SK-N-SH treated with all-trans-retinoic acid at 6 μM for 48 hours (cell line): ENCODE measurements at regions not wholly inside any gene's neighbourhood (a gene's known extent, or its start where the extent isn't known, plus 50 kb on each side); places are given as distances from the start of the nearest gene placed in this dataset.

Experiments used
- ATAC-seq: fragments of 200-7000 bp; cut with Tn5 transposase; 3 replicates; pipeline ENCODE4 v1.9.1; 2020; ENCODE audit warnings: mild to moderate bottlenecking, moderate library complexity
- ARNTL ChIP-seq: fragments of 450-650 bp; formaldehyde crosslinking; IDR thresholded peaks from 2 replicates; pipeline ENCODE4 v1.5.0; 2020; ENCODE audit warnings: low read depth, mild to moderate bottlenecking, moderate library complexity, borderline replicate concordance
- BACH2 ChIP-seq: fragments of 250-450 bp; sonication (Bioruptor Pico); IDR thresholded peaks from 2 replicates; pipeline ENCODE4 v1.9.0; 2021; ENCODE audit warnings: mild to moderate bottlenecking, borderline replicate concordance
- CSDC2 ChIP-seq: fragments of 250-450 bp; sonication (Bioruptor Pico); IDR thresholded peaks from 2 replicates; pipeline ENCODE4 v1.5.0; 2020; ENCODE audit warnings: mild to moderate bottlenecking, moderate library complexity
- CSRNP3 ChIP-seq: fragments of 250-450 bp; sonication (Bioruptor Pico); IDR thresholded peaks from 2 replicates; pipeline ENCODE4 v1.5.1; 2021; ENCODE audit warnings: mild to moderate bottlenecking, moderate library complexity
- ESRRG ChIP-seq: fragments of 250-450 bp; sonication (Bioruptor Pico); IDR thresholded peaks from 2 replicates; pipeline ENCODE4 v1.6.1; 2021; ENCODE audit warnings: mild to moderate bottlenecking
- GLIS3 ChIP-seq: fragments of 250-450 bp; sonication (Bioruptor Pico); IDR thresholded peaks from 2 replicates; pipeline ENCODE4 v1.5.0; 2020; ENCODE audit warnings: mild to moderate bottlenecking, moderate library complexity
- ISL1 ChIP-seq: fragments of 250-450 bp; sonication (Bioruptor Pico); IDR thresholded peaks from 2 replicates; pipeline ENCODE4 v2.1.2; 2022; ENCODE audit warnings: mild to moderate bottlenecking, moderate library complexity
- PATZ1 ChIP-seq: fragments of 250-450 bp; sonication (Bioruptor Pico); IDR thresholded peaks from 2 replicates; pipeline ENCODE4 v1.8.0; 2020; ENCODE audit warnings: mild to moderate bottlenecking, moderate library complexity, borderline replicate concordance
- PPARA ChIP-seq: fragments of 250-450 bp; sonication (Bioruptor Pico); IDR thresholded peaks from 2 replicates; pipeline ENCODE4 v1.5.0; 2020; ENCODE audit warnings: mild to moderate bottlenecking, borderline replicate concordance
- RARB ChIP-seq: fragments of 250-450 bp; sonication (Bioruptor Pico); IDR thresholded peaks from 2 replicates; pipeline ENCODE4 v1.8.0; 2021; ENCODE audit warnings: mild to moderate bottlenecking, moderate library complexity
- SNAI2 ChIP-seq: fragments of 250-450 bp; sonication (Bioruptor Pico); IDR thresholded peaks from 2 replicates; pipeline ENCODE4 v1.5.0; 2020; ENCODE audit warnings: mild to moderate bottlenecking, moderate library complexity
- TCF4 ChIP-seq: fragments of 250-450 bp; sonication (Bioruptor Pico); IDR thresholded peaks from 2 replicates; pipeline ENCODE4 v1.8.0; 2021; ENCODE audit warnings: mild to moderate bottlenecking, moderate library complexity, borderline replicate concordance
- TOX ChIP-seq: fragments of 250-450 bp; sonication (Bioruptor Pico); IDR thresholded peaks from 2 replicates; pipeline ENCODE4 v1.8.0; 2021; ENCODE audit warnings: mild to moderate bottlenecking, moderate library complexity, borderline replicate concordance
- ZC3H10 ChIP-seq: fragments of 250-450 bp; sonication (Bioruptor Pico); IDR thresholded peaks from 2 replicates; pipeline ENCODE4 v1.5.1; 2021; ENCODE audit warnings: mild to moderate bottlenecking, moderate library complexity
- ZFP30 ChIP-seq: fragments of 450-650 bp; formaldehyde crosslinking; IDR thresholded peaks from 2 replicates; pipeline ENCODE4 v1.5.0; 2022; ENCODE audit warnings: mild to moderate bottlenecking, moderate library complexity
- ZNF70 ChIP-seq: fragments of 450-650 bp; formaldehyde crosslinking; IDR thresholded peaks from 2 replicates; pipeline ENCODE4 v1.5.0; 2020; ENCODE audit warnings: mild to moderate bottlenecking, moderate library complexity
- TF ChIP-seq, protein P1 (sequence below): fragments of 250-450 bp; sonication (Bioruptor Pico); IDR thresholded peaks from 2 replicates; pipeline ENCODE4 v1.5.1; 2020; ENCODE audit warnings: low read depth, mild to moderate bottlenecking, moderate library complexity
- TF ChIP-seq, protein P2 (sequence below): fragments of 250-450 bp; sonication (Bioruptor Pico); IDR thresholded peaks from 2 replicates; pipeline ENCODE4 v1.5.0; 2020; ENCODE audit warnings: mild to moderate bottlenecking, moderate library complexity

DNA sequence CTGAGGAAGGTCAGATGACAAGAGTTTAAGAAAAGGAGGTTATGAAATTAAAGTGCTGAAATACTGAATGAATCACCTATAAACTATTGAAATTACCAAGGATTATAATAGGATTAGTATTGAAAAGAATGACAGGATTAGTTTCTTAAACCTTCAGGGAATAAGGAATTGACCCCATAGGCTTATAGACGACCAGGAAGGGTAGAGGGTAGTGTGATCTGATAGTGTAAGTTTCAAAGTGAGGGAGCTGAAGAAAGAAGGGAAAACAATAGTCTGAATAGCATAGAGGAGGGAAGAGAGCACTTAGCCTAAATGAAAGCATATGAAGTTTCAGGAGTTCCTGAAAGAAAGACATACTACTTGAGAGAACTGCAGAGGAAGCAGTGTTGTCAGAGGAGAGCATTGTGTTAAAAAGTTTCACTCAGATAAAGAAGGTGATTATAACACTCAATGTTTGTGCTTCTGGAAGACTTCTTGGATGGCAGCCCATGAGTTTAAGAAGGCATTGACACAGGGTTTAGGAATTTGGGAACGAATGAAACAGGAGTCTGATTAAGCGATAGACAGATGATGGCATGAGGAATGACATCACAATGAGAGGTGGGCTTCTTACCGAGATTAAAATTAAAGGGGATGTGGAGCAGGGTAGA, 557.9 kb upstream of the GRAMD2B start:
- ATAC-seq, result no peak
- TF ChIP-seq, protein P1, sequence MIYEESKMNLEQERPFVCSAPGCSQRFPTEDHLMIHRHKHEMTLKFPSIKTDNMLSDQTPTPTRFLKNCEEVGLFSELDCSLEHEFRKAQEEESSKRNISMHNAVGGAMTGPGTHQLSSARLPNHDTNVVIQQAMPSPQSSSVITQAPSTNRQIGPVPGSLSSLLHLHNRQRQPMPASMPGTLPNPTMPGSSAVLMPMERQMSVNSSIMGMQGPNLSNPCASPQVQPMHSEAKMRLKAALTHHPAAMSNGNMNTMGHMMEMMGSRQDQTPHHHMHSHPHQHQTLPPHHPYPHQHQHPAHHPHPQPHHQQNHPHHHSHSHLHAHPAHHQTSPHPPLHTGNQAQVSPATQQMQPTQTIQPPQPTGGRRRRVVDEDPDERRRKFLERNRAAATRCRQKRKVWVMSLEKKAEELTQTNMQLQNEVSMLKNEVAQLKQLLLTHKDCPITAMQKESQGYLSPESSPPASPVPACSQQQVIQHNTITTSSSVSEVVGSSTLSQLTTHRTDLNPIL (CRISPR knock-in tag), result no peak
- TF ChIP-seq RARB (CRISPR knock-in tag) (no peak), TCF4 (CRISPR knock-in tag) (no peak), ARNTL (no peak), BACH2 (CRISPR knock-in tag) (no peak), ISL1 (CRISPR knock-in tag) (no peak), PPARA (CRISPR knock-in tag) (no peak), CSRNP3 (CRISPR knock-in tag) (no peak), ESRRG (CRISPR knock-in tag) (no peak), CSDC2 (CRISPR knock-in tag) (no peak), GLIS3 (CRISPR knock-in tag) (no peak)

DNA sequence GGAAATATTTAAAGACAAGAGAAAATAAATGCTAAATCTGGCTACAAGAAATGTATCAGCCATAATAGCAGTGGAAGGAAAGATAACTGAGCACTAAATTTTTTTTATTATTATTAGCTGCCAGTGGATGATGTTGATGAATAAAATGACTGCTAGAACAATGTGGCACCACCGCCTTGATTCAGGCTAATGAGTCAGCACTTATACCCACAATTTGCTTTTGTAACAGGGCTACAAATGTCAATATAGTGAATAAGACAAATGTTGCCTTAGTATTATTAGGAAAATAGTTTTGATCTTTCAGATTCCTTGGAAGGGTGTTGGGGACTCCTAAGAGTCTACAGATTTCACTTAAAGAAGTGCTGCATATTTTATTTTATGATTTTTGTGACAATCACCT, 555.2 kb upstream of the GRAMD2B start:
- no peak for ATAC-seq
- no peak for TF ChIP-seq ZC3H10 (CRISPR knock-in tag)
- no peak for TF ChIP-seq ZNF70 (CRISPR knock-in tag)
- TF ChIP-seq ZFP30 (CRISPR knock-in tag), result no peak
- TF ChIP-seq SNAI2 (CRISPR knock-in tag), result no peak
- no peak for TF ChIP-seq CSRNP3 (CRISPR knock-in tag)
- TF ChIP-seq, protein P2, sequence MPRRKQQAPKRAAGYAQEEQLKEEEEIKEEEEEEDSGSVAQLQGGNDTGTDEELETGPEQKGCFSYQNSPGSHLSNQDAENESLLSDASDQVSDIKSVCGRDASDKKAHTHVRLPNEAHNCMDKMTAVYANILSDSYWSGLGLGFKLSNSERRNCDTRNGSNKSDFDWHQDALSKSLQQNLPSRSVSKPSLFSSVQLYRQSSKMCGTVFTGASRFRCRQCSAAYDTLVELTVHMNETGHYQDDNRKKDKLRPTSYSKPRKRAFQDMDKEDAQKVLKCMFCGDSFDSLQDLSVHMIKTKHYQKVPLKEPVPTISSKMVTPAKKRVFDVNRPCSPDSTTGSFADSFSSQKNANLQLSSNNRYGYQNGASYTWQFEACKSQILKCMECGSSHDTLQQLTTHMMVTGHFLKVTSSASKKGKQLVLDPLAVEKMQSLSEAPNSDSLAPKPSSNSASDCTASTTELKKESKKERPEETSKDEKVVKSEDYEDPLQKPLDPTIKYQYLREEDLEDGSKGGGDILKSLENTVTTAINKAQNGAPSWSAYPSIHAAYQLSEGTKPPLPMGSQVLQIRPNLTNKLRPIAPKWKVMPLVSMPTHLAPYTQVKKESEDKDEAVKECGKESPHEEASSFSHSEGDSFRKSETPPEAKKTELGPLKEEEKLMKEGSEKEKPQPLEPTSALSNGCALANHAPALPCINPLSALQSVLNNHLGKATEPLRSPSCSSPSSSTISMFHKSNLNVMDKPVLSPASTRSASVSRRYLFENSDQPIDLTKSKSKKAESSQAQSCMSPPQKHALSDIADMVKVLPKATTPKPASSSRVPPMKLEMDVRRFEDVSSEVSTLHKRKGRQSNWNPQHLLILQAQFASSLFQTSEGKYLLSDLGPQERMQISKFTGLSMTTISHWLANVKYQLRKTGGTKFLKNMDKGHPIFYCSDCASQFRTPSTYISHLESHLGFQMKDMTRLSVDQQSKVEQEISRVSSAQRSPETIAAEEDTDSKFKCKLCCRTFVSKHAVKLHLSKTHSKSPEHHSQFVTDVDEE (CRISPR knock-in tag), result no peak
- TF ChIP-seq ARNTL, result no peak

- peak; percentile 95 for ATAC-seq
- TF ChIP-seq TOX (CRISPR knock-in tag) (no peak), TCF4 (CRISPR knock-in tag) (peak; percentile 81)
- TF ChIP-seq, protein P2 (CRISPR knock-in tag), result peak; percentile 53; the same call in 1 of the 2 replicates
- TF ChIP-seq, all 23 proteins: peak for 2
Measured at GRCh38 chr5:125870256-125870655, 553.0 kb upstream of the GRAMD2B start.

GRCh38 chr5:125874057-125874456, 549.2 kb upstream of the GRAMD2B start:
- no peak for ATAC-seq
- TF ChIP-seq TCF4 (CRISPR knock-in tag), result no peak
- no peak for TF ChIP-seq ARNTL
- TF ChIP-seq TOX (CRISPR knock-in tag), result no peak
- no peak for TF ChIP-seq ZC3H10 (CRISPR knock-in tag)
- no peak for TF ChIP-seq PATZ1
- TF ChIP-seq CSRNP3 (CRISPR knock-in tag), result no peak
- TF ChIP-seq RARB (CRISPR knock-in tag), result no peak
- TF ChIP-seq SNAI2 (CRISPR knock-in tag), result no peak
- TF ChIP-seq ZNF70 (CRISPR knock-in tag), result no peak
